ENCODE measurements at regions not wholly inside any gene's neighbourhood (a gene's known extent, or its start where the extent isn't known, plus 50 kb on each side); places are given as distances from the start of the nearest gene placed in this dataset.

DNA sequence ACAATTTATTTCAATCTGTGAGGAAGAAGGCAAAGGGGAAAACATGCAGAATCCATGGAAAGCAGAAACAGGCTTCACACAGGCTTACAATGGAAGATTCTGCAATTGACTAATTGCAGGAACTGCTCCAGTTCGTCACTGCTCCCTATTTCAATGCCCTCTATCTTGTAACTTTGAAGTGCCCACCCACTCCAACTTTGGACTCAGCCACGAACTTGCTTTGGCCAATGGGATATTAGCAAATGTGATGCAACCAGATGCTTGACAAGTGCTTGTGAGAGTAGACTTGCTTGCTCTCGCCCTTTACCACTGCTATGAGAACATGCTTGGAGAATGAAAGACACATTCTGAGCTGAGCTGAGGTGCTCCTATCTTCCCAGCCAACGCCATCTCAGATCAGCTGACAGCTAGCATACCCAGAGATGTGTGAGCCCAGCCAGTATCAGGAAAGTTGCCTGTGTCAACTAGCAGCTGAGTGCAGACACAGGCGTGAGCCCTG is 105.7 kb upstream of the PTCHD1 start:
- peak; percentile 1 for DNase-seq

DNA sequence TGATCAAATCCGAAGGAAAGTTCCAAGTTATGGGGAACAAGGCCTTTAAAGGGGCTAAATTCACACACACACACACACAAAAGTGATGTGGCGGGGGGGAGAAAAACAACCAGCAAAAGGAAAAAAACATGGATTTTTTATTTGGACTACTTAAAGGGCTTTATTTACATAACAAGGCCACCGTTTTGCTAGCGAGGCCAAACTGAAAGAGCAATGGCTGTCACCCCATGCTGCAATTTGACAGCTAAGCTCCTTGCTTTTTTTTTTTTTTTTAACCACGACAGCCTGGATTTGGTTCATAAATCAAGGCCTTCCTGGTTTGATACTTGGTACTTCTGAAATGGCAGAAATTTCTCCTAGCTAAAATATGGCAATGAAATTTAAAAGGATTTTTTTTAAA is 99.6 kb upstream of the PTCHD1 start:
- no peak for DNase-seq

DNA sequence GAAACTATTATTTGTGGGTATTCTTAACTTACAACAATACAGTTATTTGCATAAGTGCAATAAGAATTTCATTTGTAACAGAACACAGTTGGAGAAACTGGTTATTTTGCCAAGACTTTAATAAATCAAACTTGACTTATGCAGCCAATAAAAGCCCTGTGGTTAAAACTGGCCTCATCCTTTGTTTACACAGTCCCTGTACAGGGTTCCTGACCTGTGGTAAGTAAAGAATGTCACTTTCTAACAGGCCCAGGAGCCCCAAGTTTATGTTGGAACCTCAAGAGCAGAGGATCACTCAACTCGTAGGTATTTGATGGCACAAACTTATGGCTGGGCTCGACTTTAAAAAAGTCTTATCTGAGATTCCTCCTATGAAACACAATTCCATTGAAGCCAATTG is 88.6 kb upstream of the PTCHD1 start:
- DNase-seq: no peak

DNA sequence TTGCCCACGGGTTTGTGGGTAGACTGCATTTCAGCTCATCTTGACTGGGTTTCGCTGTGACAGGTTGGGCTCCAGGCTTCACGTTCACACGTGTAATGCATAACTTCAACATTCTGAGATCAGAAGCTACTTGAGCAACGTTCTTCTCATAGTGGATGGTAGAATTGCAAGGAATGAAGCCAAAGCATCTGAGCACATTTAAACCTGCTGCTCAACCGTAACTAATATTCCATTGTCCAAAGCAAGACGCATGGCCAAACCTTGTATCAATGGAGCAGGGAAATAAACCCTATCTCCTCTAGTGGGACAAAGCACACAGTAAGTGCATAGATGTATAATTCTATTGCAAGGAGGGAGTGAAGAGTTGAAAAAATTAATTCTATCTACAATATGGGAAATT is 86.5 kb upstream of the PTCHD1 start:
- DNase-seq: no peak

DNA sequence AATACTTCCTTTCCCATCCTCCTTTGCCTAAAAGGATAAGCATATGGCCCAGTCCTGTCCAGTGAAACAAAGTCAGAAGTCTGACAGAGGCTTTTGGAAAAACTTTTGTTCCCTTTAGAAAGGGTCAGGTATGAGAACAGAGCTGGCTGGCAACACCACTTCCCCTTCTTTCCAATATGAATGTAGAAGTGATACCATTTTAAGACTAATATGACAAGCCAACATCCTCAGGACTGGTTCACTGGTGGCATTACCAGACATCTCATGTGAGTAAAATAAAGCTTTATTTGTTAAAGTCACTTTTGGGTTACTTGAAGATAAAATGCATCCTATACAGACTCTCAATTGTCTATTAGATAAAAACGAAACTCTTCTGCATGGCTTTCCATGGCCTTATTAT is 83.6 kb upstream of the PTCHD1 start:
- peak; percentile 65 for DNase-seq

DNA sequence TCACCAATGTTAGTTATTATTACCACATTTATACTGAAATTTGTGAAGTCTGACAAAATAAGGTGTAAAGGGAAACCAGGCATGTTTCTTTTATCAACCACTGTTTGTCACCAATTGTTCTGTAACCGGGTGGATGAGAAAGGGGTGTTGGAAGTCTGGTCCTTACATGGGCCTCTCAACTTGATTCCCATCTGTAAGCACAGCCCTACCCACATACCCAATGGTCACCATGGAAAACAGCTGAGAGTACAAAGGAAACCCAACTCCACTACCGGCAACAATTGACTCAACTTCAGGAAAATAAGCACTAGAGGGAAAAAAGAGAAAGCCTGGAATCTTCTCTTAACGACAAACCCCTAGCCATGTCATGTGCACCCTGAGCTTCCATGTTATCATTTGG is 70.8 kb upstream of the PTCHD1 start:
- no peak for DNase-seq

DNA sequence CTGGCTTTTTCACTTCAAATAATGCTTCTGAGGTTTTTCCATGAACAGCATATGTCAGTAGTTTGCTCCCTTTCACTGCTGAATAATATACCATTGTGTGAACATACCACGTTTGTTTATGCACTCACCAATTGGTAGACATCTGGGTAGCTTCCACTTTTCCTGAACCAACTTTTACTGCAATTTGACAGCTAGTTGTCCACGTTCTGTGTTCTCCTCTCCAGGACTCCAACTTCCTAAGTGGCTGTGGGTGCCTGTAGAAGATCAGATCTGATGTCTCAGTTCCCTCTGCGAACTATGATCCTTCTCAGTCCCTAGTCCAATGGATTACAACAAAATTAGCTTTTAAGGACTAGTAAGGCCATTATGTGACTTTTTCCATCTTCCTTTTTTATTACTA is 64.7 kb upstream of the PTCHD1 start:
- DNase-seq: no peak

DNA sequence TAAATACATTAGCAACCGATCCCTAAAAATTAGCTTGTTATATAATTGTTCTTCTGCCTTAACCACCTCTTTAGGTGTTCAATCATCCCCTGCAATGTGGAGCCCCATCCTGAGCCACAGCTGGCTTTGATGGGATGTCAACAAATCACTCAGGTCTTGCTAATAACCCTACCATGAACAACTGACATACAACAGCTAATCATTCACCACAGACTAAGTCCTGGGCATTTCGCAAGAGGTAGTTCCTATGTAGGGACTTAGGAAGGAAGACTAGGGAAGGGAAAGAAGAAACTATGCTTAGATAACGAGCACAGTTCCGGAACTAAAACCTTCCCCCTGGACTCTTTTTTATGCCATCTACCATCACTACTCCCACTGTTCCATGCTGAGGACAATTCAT is 63.6 kb upstream of the PTCHD1 start:
- DNase-seq: peak; percentile 27

DNA sequence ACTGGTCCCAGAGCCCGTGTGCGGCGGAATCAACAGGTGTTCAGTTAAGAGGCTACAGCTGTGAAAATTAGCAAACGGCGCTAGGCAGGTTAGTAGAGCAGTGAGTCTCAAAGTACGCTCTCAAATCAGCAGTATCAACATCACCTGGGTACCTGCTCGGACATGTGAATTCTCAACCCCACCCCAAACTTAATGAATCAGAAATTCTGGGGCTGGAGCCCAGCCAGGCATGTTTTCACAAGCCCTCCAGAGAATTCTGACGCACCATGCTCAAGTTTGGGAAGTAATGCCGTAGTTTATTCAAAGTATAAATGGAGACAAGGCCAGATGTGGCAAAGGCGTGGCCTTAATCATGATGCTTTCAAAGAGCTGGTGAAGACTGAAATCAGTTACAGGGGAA is 58.2 kb upstream of the PTCHD1 start:
- no peak for DNase-seq

Data from MV-4-11 (cell line).